ENCODE measurements at regions not wholly inside any gene's neighbourhood (a gene's known extent, or its start where the extent isn't known, plus 50 kb on each side); places are given as distances from the start of the nearest gene placed in this dataset.

- TF ChIP-seq CTCF (conservative IDR thresholded peaks at IDR 0.05; ENCODE audit: low read depth, low read length), result no peak
- no peak for TF ChIP-seq EZH2 (IDR thresholded peaks at IDR 0.05; ENCODE audit: low read length, unreplicated experiment)
Observed at GRCh38 chr6:102749210-102749971, 1355.9 kb downstream of the GRIK2 start.

All from PC-3 (cell line).